Esophagus squamous epithelium (tissue), 4 donors: ENCODE measurements at regions not wholly inside any gene's neighbourhood (a gene's known extent, or its start where the extent isn't known, plus 50 kb on each side); places are given as distances from the start of the nearest gene placed in this dataset.

ENCODE experiments used
- CTCF ChIP-seq, 6 experiments: fragments of 450-650 bp in 4 of 6; fragments of 200-600 bp in 2 of 6; sonication (generic) in 2 of 6; IDR thresholded peaks; one replicate each; pipeline ENCODE4 v1.5.1; 2016 to 2019; ENCODE audit warnings: antibody characterized with exemption in 6 of 6, mild to moderate bottlenecking in 4 of 6, moderate library complexity in 4 of 6
- POLR2A ChIP-seq, 4 donors: fragments of 450-650 bp; IDR thresholded peaks; one replicate each; pipeline ENCODE4 v1.6.1; 2017; ENCODE audit warnings: antibody characterized with exemption in 4 of 4, mild to moderate bottlenecking in 4 of 4, moderate library complexity in 3 of 4

DNA sequence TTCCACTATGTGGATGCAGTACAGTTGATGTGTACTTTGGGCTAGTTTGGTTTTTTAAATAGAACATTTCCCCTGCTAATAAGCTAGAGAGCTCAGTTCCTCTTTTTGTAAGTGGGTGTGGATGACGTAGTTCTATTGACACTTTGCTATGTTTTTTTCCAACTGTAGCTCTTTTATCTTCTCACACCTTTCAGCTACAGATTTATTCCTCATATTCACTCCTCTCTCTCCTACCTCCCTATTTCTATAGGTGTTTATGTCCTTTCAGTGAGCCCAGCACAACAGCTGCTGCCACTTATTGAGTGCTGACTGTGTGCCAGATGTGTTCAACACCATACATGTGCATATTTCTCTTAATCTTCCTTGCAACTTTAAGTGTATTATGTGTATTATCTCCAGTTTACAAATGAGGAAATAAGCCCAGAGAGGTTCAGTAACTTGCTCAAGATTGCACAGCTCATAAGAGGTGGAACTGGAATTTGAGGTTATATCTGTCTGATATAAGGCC, 215.7 kb downstream of the SEMA6A start:
- no peak for TF ChIP-seq CTCF (IDR thresholded peaks at IDR 0.05)
- no peak for TF ChIP-seq POLR2A (IDR thresholded peaks at IDR 0.05)
